Fibroblast of pulmonary artery (primary cell): ENCODE measurements at regions not wholly inside any gene's neighbourhood (a gene's known extent, or its start where the extent isn't known, plus 50 kb on each side); places are given as distances from the start of the nearest gene placed in this dataset.

Source experiments
- DNase-seq: peaks from one replicate; pipeline ENCODE4 v3.0.0-alpha.2; 2010; ENCODE audit warnings: low read depth
- H3K4me3 ChIP-seq: replicated peaks from 2 replicates; pipeline ENCODE4 v1.5.1; 2011; ENCODE audit warnings: low read depth, mild to moderate bottlenecking, control low read depth, low read length, moderate library complexity
- CTCF ChIP-seq: IDR thresholded peaks from 2 replicates; pipeline ENCODE4 v1.5.1; 2011; ENCODE audit warnings: mild to moderate bottlenecking, control low read depth, low read length, inconsistent platforms; ENCODE audit errors: missing control alignments

GRCh38 chr12:61848893-61849292 is 411.3 kb upstream of the USP15 start:
- no peak for TF ChIP-seq CTCF
- no peak for DNase-seq
- no peak overlapping the region for H3K4me3 ChIP-seq

- TF ChIP-seq CTCF: no peak
- H3K4me3 ChIP-seq: no peak overlapping the region
- no peak for DNase-seq
These were observed 406.3 kb upstream of the USP15 start for GRCh38 chr12:61853945-61854344.

- TF ChIP-seq CTCF: no peak
- DNase-seq: no peak
- no peak overlapping the region for H3K4me3 ChIP-seq
These were observed 405.3 kb upstream of the USP15 start for GRCh38 chr12:61854902-61855301.

GRCh38 chr12:61857968-61858367 is 402.2 kb upstream of the USP15 start:
- no peak for DNase-seq
- H3K4me3 ChIP-seq: no peak overlapping the region
- TF ChIP-seq CTCF: no peak

- no peak for TF ChIP-seq CTCF
- H3K4me3 ChIP-seq: no peak overlapping the region
- no peak for DNase-seq
These were observed 399.8 kb upstream of the USP15 start for GRCh38 chr12:61860451-61860850.

- no peak for TF ChIP-seq CTCF
- no peak for DNase-seq
- no peak overlapping the region for H3K4me3 ChIP-seq
These were observed 397.2 kb upstream of the USP15 start for GRCh38 chr12:61862986-61863385.

- no peak for TF ChIP-seq CTCF
- no peak overlapping the region for H3K4me3 ChIP-seq
- DNase-seq: no peak
These were observed 396.4 kb upstream of the USP15 start for GRCh38 chr12:61863811-61864210.
